DND-41 (cell line): ENCODE measurements at regions not wholly inside any gene's neighbourhood (a gene's known extent, or its start where the extent isn't known, plus 50 kb on each side); places are given as distances from the start of the nearest gene placed in this dataset.

Experiments used
- ATAC-seq: fragments of 200-7000 bp; cut with Tn5 transposase; 3 replicates; pipeline ENCODE4 v1.9.1; 2021; ENCODE audit warnings: low read depth; ENCODE audit not compliant: insufficient read depth
- DNase-seq: peaks from one replicate; pipeline ENCODE4 v3.0.0-alpha.2; 2020
- H2AFZ ChIP-seq: 2 replicates; pipeline ENCODE4 v1.6.0; 2012; ENCODE audit warnings: low read depth, low read length
- H3K27ac ChIP-seq: 2 replicates; pipeline ENCODE4 v1.5.1; 2012; ENCODE audit warnings: low read length, inconsistent platforms
- H3K27me3 ChIP-seq: fragments of 200-600 bp; sonication (generic); 2 replicates; pipeline ENCODE4 v1.6.0; 2012; ENCODE audit warnings: low read length, mild to moderate bottlenecking, inconsistent platforms; ENCODE audit not compliant: insufficient read depth, poor library complexity
- H3K36me3 ChIP-seq: 2 replicates; pipeline ENCODE4 v1.5.1; 2012; ENCODE audit warnings: low read length, inconsistent platforms; ENCODE audit not compliant: insufficient read depth
- H3K4me1 ChIP-seq: 2 replicates; pipeline ENCODE4 v1.5.1; 2012; ENCODE audit warnings: mild to moderate bottlenecking, low read length; ENCODE audit not compliant: insufficient read depth
- H3K4me2 ChIP-seq: 2 replicates; pipeline ENCODE4 v1.6.0; 2012; ENCODE audit warnings: mild to moderate bottlenecking, moderate library complexity, low read length, inconsistent platforms; ENCODE audit not compliant: insufficient read depth
- H3K4me3 ChIP-seq, 2 experiments: fragments of 200-600 bp in 1 of 2; shearing (Covaris generic) in 1 of 2; 2 replicates each; pipeline ENCODE4 v1.5.1; 2012 to 2016; ENCODE audit warnings: inconsistent platforms in 2 of 2, low read length in 2 of 2, mild to moderate bottlenecking in 2 of 2, low read depth in 1 of 2, moderate library complexity in 1 of 2
- H3K79me2 ChIP-seq: 2 replicates; pipeline ENCODE4 v1.6.0; 2012; ENCODE audit warnings: low read length, inconsistent platforms; ENCODE audit not compliant: insufficient read depth
- H3K9ac ChIP-seq: 2 replicates; pipeline ENCODE4 v1.6.0; 2012; ENCODE audit warnings: low read depth, mild to moderate bottlenecking, inconsistent platforms, low read length, moderate library complexity
- H3K9me3 ChIP-seq: 2 replicates; pipeline ENCODE4 v1.5.1; 2012; ENCODE audit warnings: low read length, moderate library complexity, mild to moderate bottlenecking, inconsistent platforms; ENCODE audit not compliant: insufficient read depth, severe bottlenecking
- H4K20me1 ChIP-seq: 2 replicates; pipeline ENCODE4 v1.6.0; 2012; ENCODE audit warnings: low read length; ENCODE audit not compliant: insufficient read depth
- EZH2 ChIP-seq: IDR thresholded peaks from 3 replicates; pipeline ENCODE4 v1.6.1; 2012; ENCODE audit warnings: borderline replicate concordance, low read depth, mild to moderate bottlenecking, moderate library complexity, low read length, inconsistent platforms; ENCODE audit not compliant: severe bottlenecking
- TF ChIP-seq, protein P1 (sequence below): IDR thresholded peaks from 2 replicates; pipeline ENCODE4 v1.5.1; 2012; ENCODE audit warnings: borderline replicate concordance, low read length, moderate library complexity, mild to moderate bottlenecking; ENCODE audit not compliant: poor library complexity, severe bottlenecking; ENCODE audit errors: extremely low read depth

DNA sequence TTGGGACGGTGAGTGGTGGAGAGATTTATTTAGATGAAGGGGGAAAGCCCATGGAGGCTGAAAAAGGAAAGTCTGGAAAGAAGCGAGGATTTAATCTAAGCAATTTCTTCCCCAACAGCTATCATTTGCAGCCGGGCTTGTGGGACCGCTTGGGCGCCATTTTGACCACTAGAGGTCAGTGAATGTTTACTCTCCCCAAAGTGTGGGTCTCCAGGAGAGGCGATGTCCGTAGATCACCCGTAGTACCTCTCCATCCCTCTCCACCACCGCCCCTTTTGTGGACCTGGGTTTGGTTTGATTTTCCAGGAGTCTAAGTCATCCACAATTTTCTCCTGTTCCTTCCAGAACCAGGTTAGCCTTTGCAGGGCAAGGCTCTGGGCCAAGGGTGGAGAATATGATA lies 91.2 kb upstream of the PARP11 start:
- no peak for ATAC-seq
- Histone ChIP-seq H3K4me2 (no peak overlapping the region), H3K4me3 (no peak overlapping the region), H3K79me2 (no peaks in the 10 kb centered on the region), H3K27ac (no peak overlapping the region), H3K36me3 (no peaks in the 10 kb centered on the region), H3K9me3 (no peaks in the 10 kb centered on the region), H2AFZ (no peak overlapping the region), H3K4me1 (no peaks in the 10 kb centered on the region), H4K20me1 (no peaks in the 10 kb centered on the region), H3K27me3 (no peaks in the 10 kb centered on the region), H3K9ac (no peak overlapping the region)
- no peak for TF ChIP-seq EZH2
- TF ChIP-seq, protein P1, sequence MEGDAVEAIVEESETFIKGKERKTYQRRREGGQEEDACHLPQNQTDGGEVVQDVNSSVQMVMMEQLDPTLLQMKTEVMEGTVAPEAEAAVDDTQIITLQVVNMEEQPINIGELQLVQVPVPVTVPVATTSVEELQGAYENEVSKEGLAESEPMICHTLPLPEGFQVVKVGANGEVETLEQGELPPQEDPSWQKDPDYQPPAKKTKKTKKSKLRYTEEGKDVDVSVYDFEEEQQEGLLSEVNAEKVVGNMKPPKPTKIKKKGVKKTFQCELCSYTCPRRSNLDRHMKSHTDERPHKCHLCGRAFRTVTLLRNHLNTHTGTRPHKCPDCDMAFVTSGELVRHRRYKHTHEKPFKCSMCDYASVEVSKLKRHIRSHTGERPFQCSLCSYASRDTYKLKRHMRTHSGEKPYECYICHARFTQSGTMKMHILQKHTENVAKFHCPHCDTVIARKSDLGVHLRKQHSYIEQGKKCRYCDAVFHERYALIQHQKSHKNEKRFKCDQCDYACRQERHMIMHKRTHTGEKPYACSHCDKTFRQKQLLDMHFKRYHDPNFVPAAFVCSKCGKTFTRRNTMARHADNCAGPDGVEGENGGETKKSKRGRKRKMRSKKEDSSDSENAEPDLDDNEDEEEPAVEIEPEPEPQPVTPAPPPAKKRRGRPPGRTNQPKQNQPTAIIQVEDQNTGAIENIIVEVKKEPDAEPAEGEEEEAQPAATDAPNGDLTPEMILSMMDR, result peak; percentile 35
- no peak for DNase-seq

DNA sequence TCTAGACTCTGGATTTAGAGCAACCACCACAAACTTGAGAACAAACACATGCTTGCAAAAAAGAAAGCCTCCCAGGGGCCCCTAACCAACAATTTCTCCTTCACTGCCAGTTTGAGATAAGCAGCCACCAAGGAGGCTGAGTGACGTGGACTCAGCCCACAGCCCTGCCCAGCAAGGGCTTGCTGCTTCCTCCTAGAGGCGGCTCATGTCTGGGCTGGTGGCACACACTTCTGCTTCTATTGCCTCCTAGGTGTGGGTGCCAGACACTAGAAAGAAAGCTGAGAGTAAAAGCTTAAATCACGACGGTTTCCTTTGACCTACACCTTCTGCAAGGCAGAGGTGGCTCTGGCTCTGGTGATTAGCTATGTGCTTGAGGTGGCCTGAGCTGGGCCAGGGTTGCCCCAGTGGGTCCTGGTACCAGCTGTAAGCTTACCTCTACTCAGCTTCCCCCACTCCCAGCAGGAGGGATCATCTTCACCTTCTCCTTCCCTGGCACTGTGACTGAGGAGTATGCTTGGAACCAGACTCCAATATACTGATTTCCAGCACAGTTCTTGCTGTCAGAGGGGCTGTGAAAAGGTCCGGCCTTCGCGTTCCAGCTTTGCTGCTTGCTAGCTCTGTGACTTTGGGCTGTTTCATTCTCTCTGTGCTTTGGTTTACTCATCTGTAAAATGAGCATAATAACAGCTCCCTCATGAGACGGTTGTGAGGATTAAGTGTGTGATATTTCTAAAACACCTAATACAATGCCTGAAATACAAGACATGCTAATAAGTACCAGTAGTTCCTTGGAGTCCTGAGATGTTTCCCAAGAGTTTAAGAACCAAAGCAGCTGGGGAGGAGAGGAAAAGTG lies 89.7 kb upstream of the PARP11 start:
- Histone ChIP-seq H3K79me2 (no peaks in the 10 kb centered on the region), H3K4me1 (no peaks in the 10 kb centered on the region), H3K36me3 (no peaks in the 10 kb centered on the region), H3K27ac (no peak overlapping the region), H3K9ac (no peak overlapping the region), H4K20me1 (no peaks in the 10 kb centered on the region), H3K9me3 (no peaks in the 10 kb centered on the region), H3K4me2 (no peak overlapping the region), H3K27me3 (no peaks in the 10 kb centered on the region), H3K4me3 (no peak overlapping the region), H2AFZ (no peak overlapping the region)
- DNase-seq (no peak), ATAC-seq (no peak)
- TF ChIP-seq EZH2, result no peak
- TF ChIP-seq, protein P1, result no peak

GRCh38 chr12:3961591-3961990 lies 88.4 kb upstream of the PARP11 start:
- Histone ChIP-seq H3K27ac (no peak overlapping the region), H3K9ac (no peak overlapping the region), H3K4me3 (no peak overlapping the region), H3K36me3 (no peaks in the 10 kb centered on the region), H3K4me2 (no peak overlapping the region), H3K4me1 (no peaks in the 10 kb centered on the region), H3K9me3 (no peaks in the 10 kb centered on the region), H3K27me3 (no peaks in the 10 kb centered on the region), H2AFZ (no peak overlapping the region), H3K79me2 (no peaks in the 10 kb centered on the region), H4K20me1 (no peaks in the 10 kb centered on the region)
- DNase-seq (no peak), ATAC-seq (no peak)
- TF ChIP-seq EZH2, result no peak
- TF ChIP-seq, protein P1, result no peak
